ENCODE measurements at regions not wholly inside any gene's neighbourhood (a gene's known extent, or its start where the extent isn't known, plus 50 kb on each side); places are given as distances from the start of the nearest gene placed in this dataset.

DNA sequence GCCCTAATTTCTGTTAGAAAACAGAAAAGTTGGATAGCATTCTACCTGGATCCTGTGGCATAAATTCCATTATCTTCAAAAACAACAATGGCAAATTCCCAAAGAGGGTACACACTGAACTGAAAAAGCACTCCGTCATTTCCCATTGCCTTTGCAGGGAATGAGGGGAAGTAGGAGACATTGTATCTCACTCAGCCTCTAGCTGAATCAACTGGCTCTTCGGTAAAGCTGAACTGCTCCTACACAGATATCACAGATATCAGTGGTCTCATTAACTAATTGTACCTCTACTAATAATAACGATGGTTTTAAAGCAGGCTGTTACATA lies 64.2 kb upstream of the PRKAR2B start:
- TF ChIP-seq YY1 (IDR thresholded peaks at IDR 0.05; ENCODE audit: insufficient read depth, insufficient read length) (no peak), ZNF274 (IDR thresholded peaks at IDR 0.05; ENCODE audit: low read depth, low read length) (no peak)
